B cell (primary cell): ENCODE measurements at regions not wholly inside any gene's neighbourhood (a gene's known extent, or its start where the extent isn't known, plus 50 kb on each side); places are given as distances from the start of the nearest gene placed in this dataset.

ENCODE experiments used
- ATAC-seq: fragments of 200-7000 bp; cut with Tn5 transposase; one replicate; pipeline ENCODE4 v1.10.0; 2021; ENCODE audit warnings: low read depth, mild to moderate bottlenecking, moderate number of reproducible peaks, moderate library complexity
- CTCF ChIA-PET: fragments of 350-600 bp; sonication (Branson Sonifier 250); formaldehyde crosslinking; loops from one replicate; lab custom pipeline; 2021; ENCODE audit warnings: antibody characterized with exemption, inconsistent platforms; lab: Charles Lee
- POLR2A ChIA-PET: fragments of 350-600 bp; sonication (Branson Sonifier 250); formaldehyde crosslinking; loops from one replicate; lab custom pipeline; 2021; ENCODE audit warnings: antibody characterized with exemption; lab: Charles Lee
- DNase-seq: peaks from one replicate; pipeline ENCODE4 v3.0.0; 2013
- H2AFZ ChIP-seq: 2 replicates; pipeline ENCODE4 v1.6.1; 2012; ENCODE audit warnings: mild to moderate bottlenecking, low read depth, low read length; ENCODE audit not compliant: insufficient read depth, poor library complexity, severe bottlenecking
- H3K27ac ChIP-seq, 2 donors: 1 replicate in 1 of 2; 2 replicates in 1 of 2; pipeline ENCODE4 v1.5.1; 2012 to 2013; ENCODE audit warnings: low read length in 2 of 2, mild to moderate bottlenecking in 2 of 2, moderate library complexity in 1 of 2
- H3K27me3 ChIP-seq, 4 experiments: fragments of 200-600 bp in 1 of 4; sonication (generic) in 1 of 4; replicated peaks in 1 of 4; 1 replicate in 2 of 4; 2 replicates in 2 of 4; pipeline versions ENCODE4 v1.6.1 to v1.7.0; 2013 to 2016; ENCODE audit warnings: low read length in 3 of 4, mild to moderate bottlenecking in 2 of 4, mixed read lengths in 1 of 4, moderate library complexity in 1 of 4; ENCODE audit not compliant: insufficient read depth in 4 of 4, control insufficient read depth in 3 of 4; ENCODE audit errors: control extremely low read depth in 1 of 4
- H3K36me3 ChIP-seq, 2 experiments: replicated peaks in 1 of 2; 1 replicate in 1 of 2; 2 replicates in 1 of 2; pipeline versions ENCODE4 v1.6.1 to v1.7.1; 2013; ENCODE audit warnings: low read length in 1 of 2; ENCODE audit not compliant: insufficient read depth in 2 of 2, control insufficient read depth in 1 of 2; ENCODE audit errors: control extremely low read depth in 1 of 2, extremely low read depth in 1 of 2
- H3K4me1 ChIP-seq, 2 donors: fragments of 200-600 bp in 1 of 2; sonication (generic) in 1 of 2; 1 replicate in 1 of 2; 2 replicates in 1 of 2; pipeline versions ENCODE4 v1.5.1 to v1.6.1; 2013 to 2017; ENCODE audit warnings: low read length in 2 of 2; ENCODE audit not compliant: control insufficient read depth in 2 of 2, insufficient read depth in 2 of 2
- H3K4me2 ChIP-seq: replicated peaks from 2 replicates; pipeline ENCODE3; 2012; ENCODE audit warnings: mild to moderate bottlenecking, low read depth, low read length; ENCODE audit not compliant: poor library complexity, severe bottlenecking
- H3K4me3 ChIP-seq, 5 experiments: fragments of 200-600 bp in 1 of 5; sonication (generic) in 1 of 5; 1 replicate in 3 of 5; 2 replicates in 2 of 5; pipeline versions ENCODE4 v1.5.1 to v1.7.0; 2011 to 2016; ENCODE audit warnings: low read length in 4 of 5, mild to moderate bottlenecking in 4 of 5, low read depth in 2 of 5, control low read depth in 1 of 5, moderate library complexity in 1 of 5; ENCODE audit not compliant: insufficient read depth in 1 of 5; ENCODE audit errors: control extremely low read depth in 1 of 5, extremely low read depth in 1 of 5
- H3K79me2 ChIP-seq: fragments of 200-600 bp; sonication (generic); one replicate; pipeline ENCODE4 v1.6.0; 2016; ENCODE audit warnings: low read length; ENCODE audit not compliant: control insufficient read depth, insufficient read depth
- H3K9ac ChIP-seq: fragments of 200-600 bp; sonication (generic); 2 replicates; pipeline ENCODE4 v1.6.1; 2017; ENCODE audit warnings: mild to moderate bottlenecking, low read length, moderate library complexity
- H3K9me3 ChIP-seq, 3 donors: one replicate each; pipeline versions ENCODE4 v1.6.1 to v1.7.1; 2013; ENCODE audit warnings: low read length in 2 of 3; ENCODE audit not compliant: control insufficient read depth in 2 of 3, insufficient read depth in 1 of 3; ENCODE audit errors: control extremely low read depth in 1 of 3
- H4K20me1 ChIP-seq: 2 replicates; pipeline ENCODE4 v1.6.0; 2012; ENCODE audit warnings: mild to moderate bottlenecking, low read length; ENCODE audit not compliant: insufficient read depth, control insufficient read depth, poor library complexity, severe bottlenecking
- H3K27ac Mint-ChIP-seq: one replicate; pipeline ENCODE4 v1.8.0; 2021; ENCODE audit warnings: mixed read lengths
- H3K27me3 Mint-ChIP-seq: one replicate; pipeline ENCODE4 v1.8.0; 2021; ENCODE audit warnings: mixed read lengths
- H3K4me1 Mint-ChIP-seq: one replicate; pipeline ENCODE4 v1.8.0; 2021; ENCODE audit warnings: mixed read lengths
- H3K4me3 Mint-ChIP-seq: one replicate; pipeline ENCODE4 v1.8.0; 2021; ENCODE audit warnings: mixed read lengths
- H3K9me3 Mint-ChIP-seq: one replicate; pipeline ENCODE4 v1.8.0; 2022; ENCODE audit warnings: mixed read lengths; ENCODE audit not compliant: insufficient read depth
- EZH2 ChIP-seq: IDR thresholded peaks from 2 replicates; pipeline ENCODE4 v1.6.1; 2012; ENCODE audit warnings: borderline replicate concordance, low read depth, mild to moderate bottlenecking, moderate library complexity, low read length; ENCODE audit not compliant: insufficient read depth, poor library complexity, severe bottlenecking
- WGBS: methylation state at CpG from one replicate; pipeline ENCODE4 v1.1.5; 2013; ENCODE audit warnings: missing lambda C conversion rate; ENCODE audit not compliant: insufficient coverage; 5-methylcytosine and 5-hydroxymethylcytosine counted together
- intact Hi-C: fragments of 100-400 bp; cut with micrococcal nuclease; formaldehyde crosslinking; loops from one replicate; pipeline ENCODE4 v1.10.0; 2022
- TF ChIP-seq, protein P1 (sequence below): fragments of 200-600 bp; IDR thresholded peaks from one replicate; pipeline ENCODE4 v1.8.0; 2022; ENCODE audit warnings: antibody characterized with exemption, mild to moderate bottlenecking

DNA sequence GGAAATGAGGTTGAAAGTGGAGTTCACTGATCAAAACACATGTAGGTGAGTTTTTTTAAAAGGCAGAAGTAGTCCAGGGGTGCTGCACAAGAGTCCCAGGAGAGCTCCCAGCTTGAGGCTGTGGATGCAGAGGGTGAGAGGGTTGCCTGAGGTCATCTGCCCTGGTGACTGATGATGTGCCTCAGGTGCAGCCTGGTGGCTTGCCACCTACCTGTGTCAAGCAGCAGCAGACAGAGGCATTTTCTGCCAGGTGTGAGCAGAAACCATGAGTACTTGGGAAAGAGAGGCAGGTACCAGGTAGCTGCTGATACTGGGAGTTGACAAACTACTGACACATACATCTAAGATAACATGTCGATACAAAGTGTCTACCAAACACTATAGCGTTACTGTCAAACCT lies 92.5 kb downstream of the SCP2D1 start:
- H3K4me3 Mint-ChIP-seq, result no peak overlapping the region

GRCh38 chr20:18907353-18907752 lies 93.8 kb downstream of the SCP2D1 start:
- CTCF ChIA-PET, result no interaction called here
- peaks cover 1% of the 10 kb centered on the region for H3K4me1 Mint-ChIP-seq
- peaks cover 11% of the 10 kb centered on the region for H3K27me3 Mint-ChIP-seq
- Histone ChIP-seq H3K27ac (no peak overlapping the region), H3K36me3 (no peaks in the 10 kb centered on the region), H2AFZ (no peak overlapping the region), H3K9ac (no peak overlapping the region), H3K4me2 (no peak overlapping the region), H3K9me3 (no peaks in the 10 kb centered on the region), H3K27me3 (peaks cover 0 to 6% (median 0%) of the 10 kb centered on the region in 4 experiments), H3K4me3 (no peak overlapping the region), H3K4me1 (no peaks in the 10 kb centered on the region), H4K20me1 (no peaks in the 10 kb centered on the region), H3K79me2 (no peaks in the 10 kb centered on the region)
- DNase-seq (no peak), ATAC-seq (no peak)
- WGBS, result 92% methylated on average over 4 of the region's 6 CpGs
- no peak overlapping the region for H3K27ac Mint-ChIP-seq
- H3K9me3 Mint-ChIP-seq, result no peaks in the 10 kb centered on the region
- POLR2A ChIA-PET, result no interaction called here
- no peak overlapping the region for H3K4me3 Mint-ChIP-seq
- TF ChIP-seq EZH2, result no peak
- TF ChIP-seq, protein P1, sequence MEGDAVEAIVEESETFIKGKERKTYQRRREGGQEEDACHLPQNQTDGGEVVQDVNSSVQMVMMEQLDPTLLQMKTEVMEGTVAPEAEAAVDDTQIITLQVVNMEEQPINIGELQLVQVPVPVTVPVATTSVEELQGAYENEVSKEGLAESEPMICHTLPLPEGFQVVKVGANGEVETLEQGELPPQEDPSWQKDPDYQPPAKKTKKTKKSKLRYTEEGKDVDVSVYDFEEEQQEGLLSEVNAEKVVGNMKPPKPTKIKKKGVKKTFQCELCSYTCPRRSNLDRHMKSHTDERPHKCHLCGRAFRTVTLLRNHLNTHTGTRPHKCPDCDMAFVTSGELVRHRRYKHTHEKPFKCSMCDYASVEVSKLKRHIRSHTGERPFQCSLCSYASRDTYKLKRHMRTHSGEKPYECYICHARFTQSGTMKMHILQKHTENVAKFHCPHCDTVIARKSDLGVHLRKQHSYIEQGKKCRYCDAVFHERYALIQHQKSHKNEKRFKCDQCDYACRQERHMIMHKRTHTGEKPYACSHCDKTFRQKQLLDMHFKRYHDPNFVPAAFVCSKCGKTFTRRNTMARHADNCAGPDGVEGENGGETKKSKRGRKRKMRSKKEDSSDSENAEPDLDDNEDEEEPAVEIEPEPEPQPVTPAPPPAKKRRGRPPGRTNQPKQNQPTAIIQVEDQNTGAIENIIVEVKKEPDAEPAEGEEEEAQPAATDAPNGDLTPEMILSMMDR, result no peak
- intact Hi-C loops, result no loop called here

More for the DNA sequence above, 92.5 kb downstream of the SCP2D1 start:
- Mint-ChIP-seq H3K27ac (no peak overlapping the region), H3K9me3 (no peaks in the 10 kb centered on the region), H3K27me3 (peaks cover 6% of the 10 kb centered on the region), H3K4me1 (peaks cover 1% of the 10 kb centered on the region)
- Histone ChIP-seq H3K9ac (no peak overlapping the region), H4K20me1 (no peaks in the 10 kb centered on the region), H3K79me2 (no peaks in the 10 kb centered on the region), H3K4me1 (no peaks in the 10 kb centered on the region), H3K36me3 (no peaks in the 10 kb centered on the region), H3K27ac (no peak overlapping the region), H3K4me2 (no peak overlapping the region), H3K9me3 (no peaks in the 10 kb centered on the region), H2AFZ (no peak overlapping the region), H3K4me3 (no peak overlapping the region), H3K27me3 (peaks cover 0 to 3% (median 0%) of the 10 kb centered on the region in 4 experiments)
- intact Hi-C loops, result no loop called here
- CTCF ChIA-PET, result no interaction called here
- POLR2A ChIA-PET, result no interaction called here
- no CpG with 5 or more reads among the region's 2 CpGs for WGBS
- DNase-seq (no peak), ATAC-seq (no peak)
- TF ChIP-seq EZH2, result no peak
- TF ChIP-seq, protein P1, result no peak
